Stimulated activated CD8-positive, alpha-beta memory T cell treated with anti-CD3 and anti-CD28 coated beads, Interleukin-7, amount 100 ng/mL, for 24 hours (primary cell): ENCODE measurements at regions not wholly inside any gene's neighbourhood (a gene's known extent, or its start where the extent isn't known, plus 50 kb on each side); places are given as distances from the start of the nearest gene placed in this dataset.

Experiments used
- DNase-seq: peaks from one replicate; pipeline ENCODE4 v3.0.0-alpha.2; 2020; ENCODE audit warnings: low read depth

GRCh38 chr5:138665261-138665660, 88.0 kb upstream of the CTNNA1 start:
- DNase-seq, result no peak

- no peak for DNase-seq
Observed at GRCh38 chr5:138664276-138664943, 88.8 kb upstream of the CTNNA1 start.

- no peak for DNase-seq
Observed at GRCh38 chr5:138663561-138663960, 88.4 kb upstream of the HSPA9 start.

DNA sequence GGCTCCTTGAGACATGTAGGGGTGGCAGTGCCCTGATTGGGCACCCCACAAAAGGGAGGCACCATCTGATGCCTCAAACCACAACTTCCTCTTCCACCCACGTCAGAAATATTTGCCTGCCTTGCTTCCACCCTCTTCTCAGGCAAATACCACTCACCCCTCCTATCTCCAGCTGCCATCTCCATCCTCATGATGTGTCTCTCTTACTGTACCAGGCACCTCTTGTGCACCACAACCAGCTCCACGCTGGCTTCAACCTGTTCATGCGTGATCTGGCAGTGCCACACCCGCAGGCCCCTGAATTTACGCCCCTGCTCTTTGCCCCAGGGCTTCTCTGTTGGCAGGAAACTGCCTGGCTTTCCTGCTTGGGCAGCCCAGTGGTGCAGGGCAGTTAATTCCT, 87.8 kb upstream of the HSPA9 start:
- no peak for DNase-seq

DNA sequence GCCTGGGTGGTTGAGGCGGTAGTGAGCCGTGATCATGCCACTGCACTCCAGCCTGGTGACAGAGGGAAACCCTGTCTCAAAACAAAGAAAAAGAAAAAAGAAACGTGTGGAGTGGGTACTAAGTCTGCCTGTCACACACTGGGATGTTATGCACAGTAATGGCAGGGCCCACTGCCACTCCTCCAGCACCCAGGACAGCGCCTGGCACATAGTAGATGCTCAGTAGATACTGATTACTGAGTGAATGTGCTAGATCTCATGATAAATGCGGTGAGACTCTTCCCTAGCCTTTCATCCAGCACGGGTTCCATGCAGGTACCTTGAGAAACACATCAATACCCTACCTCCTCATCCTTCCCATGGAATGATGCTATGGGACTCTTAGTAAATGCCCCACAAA, 87.4 kb upstream of the HSPA9 start:
- DNase-seq, result no peak

- no peak for DNase-seq
Observed at GRCh38 chr5:138661991-138662434, 86.8 kb upstream of the HSPA9 start.

DNA sequence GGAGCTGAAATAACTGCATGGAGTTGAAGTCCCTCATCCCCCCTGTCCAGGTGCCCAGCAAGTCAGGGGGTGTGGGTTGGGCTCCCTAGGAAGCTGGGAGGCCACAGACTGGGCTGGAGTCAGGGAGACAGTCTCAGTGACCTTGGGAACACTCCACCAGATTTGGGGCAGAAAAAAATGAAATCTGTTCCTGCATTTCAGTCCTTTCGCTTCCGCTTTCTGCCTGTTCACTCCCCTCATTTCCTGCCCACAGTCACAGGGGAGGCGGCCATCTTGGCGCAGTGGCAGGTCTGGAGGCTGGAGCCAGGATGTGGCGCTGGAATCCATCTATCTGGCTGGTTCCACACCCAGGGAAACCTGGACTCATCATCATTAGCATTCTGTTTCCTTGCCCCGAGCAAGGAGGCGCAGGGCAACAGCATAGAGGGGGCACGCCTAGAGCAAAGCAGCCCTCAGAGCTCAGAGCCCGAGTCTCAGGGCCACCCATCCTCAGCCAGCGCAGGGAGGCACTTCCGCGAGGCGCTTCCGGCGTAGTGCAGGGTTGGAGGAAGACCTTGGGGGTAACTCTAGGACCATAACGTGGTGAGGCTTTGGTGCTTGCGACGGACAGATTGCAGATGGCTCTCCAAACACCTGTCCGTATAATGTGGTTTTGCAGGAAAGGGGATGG, 86.2 kb upstream of the HSPA9 start:
- no peak for DNase-seq

DNA sequence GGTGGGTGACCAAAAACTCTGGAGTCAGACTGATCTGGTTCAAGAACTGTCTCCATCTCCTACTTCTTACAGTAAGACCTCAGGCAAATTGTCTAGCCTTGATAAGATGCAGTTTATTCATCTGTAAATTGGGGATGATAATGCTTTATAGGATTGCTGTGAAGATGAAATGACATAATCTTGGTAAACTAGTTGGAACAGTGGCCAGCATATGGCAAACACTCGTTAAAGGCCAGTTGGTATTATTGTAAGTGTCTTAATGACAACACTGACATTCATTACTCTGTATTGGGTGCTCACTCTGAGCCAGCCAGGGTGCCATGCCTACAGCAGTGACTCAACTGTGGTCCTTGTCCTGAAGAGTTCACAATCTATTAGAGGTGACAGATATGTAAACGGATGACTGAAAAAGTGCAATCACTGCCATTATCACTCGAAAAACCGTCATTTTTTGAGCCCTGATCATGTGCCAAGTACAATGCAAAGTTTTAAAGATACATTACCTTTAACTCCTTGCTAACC, 84.9 kb upstream of the HSPA9 start:
- DNase-seq, result no peak

- DNase-seq, result no peak
Observed at GRCh38 chr5:138659561-138659960, 84.4 kb upstream of the HSPA9 start.

DNA sequence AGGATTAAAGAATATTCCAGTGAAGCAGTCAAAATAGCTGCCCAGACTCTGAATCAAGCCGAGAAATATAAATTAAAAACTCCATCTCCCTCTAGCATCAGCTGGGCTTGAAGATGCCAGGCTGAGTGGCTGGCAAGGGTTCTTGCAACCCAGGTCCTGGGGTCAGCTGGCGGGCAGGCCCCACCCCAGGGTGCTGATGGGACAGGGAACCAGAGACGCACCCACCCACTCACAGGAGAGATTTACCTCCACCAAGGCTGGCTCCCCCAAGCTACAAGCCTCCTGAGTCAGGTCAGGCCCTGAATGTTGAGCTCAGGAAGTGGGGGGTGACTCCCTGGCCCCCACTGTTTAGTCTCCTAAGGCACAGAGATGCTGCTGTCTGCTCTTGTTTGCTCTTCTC, 83.9 kb upstream of the HSPA9 start:
- DNase-seq, result no peak

DNA sequence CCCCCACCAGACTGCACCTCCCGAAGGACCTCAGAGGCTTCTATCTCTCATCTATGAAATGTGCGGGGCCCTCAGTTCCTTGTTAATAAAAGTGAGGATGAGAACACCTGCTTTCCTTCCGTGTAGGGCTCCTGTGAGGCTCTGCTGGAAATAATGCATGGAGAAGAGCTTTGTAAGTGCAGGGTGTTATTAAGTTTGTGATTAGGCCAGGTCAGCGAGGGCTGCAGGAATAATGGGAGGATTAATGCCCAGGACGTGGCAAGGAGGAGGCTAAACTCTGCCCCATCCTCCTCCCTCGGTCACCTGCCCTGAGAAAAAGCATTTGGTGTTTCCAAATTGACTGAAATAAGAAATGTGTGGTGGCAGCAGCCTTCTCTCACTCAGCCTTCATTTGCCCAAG, 83.5 kb upstream of the HSPA9 start:
- no peak for DNase-seq

- DNase-seq, result no peak
Observed at GRCh38 chr5:138657360-138657759, 82.2 kb upstream of the HSPA9 start.

GRCh38 chr5:138656916-138657315, 81.7 kb upstream of the HSPA9 start:
- DNase-seq, result no peak

DNA sequence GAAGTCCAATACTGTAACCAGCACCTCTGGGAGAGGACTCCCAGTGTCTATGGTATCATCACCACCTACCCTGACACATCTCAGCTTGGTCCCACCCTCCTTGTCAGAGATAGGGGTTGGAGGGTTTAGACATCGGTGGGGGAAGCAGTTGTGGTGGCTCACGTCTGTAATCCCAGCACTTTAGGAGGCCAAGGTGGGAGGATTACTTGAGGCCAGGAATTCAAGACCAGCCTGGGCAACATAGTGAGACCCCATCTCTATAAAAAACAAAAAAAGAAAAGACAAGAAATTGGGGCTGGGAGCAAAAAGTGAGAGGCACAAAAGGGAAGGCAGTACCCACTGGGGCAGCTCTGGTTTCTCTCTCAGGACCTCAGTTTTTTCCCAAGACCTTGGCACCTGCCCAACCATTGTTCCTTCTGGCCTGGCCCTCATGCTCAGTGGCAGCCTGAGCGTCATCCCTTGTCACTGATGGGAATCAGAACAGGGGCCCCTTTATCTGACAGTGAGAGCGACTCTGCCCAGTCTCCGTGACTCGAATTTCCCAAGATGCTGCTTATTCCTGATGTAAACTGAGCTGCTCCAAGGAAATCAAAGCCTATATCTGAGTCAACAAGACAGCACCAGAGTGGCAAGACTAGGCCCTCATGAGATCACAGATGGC, 80.5 kb upstream of the HSPA9 start:
- DNase-seq, result no peak

DNA sequence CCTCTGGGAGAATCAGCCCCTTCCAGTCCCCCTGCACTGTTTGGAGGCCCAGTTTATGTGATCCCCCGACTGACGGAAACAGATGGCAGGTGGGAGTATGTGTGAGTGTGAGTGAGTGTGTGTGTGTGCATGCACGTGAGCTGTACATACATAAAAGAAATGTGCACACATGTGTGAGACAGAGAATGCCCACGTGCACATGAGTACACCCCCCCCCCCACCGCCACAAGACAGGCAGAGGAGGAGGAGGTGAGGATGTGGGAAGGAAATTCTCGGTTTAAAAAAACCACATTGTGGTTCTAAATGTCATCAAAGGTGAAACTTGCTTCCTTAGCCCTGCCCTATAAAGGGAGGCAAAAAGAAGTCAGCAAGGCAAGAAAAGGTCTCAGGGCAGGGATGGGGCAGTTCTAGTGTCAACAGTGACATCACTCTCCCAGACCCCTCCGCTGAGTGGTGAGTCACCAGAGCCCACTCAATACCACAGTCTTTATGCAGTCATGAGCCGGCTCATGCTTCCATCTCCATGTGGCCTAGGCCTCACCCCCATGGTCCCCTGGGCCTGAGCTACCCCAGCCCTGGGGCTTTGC, 79.2 kb upstream of the HSPA9 start:
- DNase-seq, result peak; percentile 47

DNA sequence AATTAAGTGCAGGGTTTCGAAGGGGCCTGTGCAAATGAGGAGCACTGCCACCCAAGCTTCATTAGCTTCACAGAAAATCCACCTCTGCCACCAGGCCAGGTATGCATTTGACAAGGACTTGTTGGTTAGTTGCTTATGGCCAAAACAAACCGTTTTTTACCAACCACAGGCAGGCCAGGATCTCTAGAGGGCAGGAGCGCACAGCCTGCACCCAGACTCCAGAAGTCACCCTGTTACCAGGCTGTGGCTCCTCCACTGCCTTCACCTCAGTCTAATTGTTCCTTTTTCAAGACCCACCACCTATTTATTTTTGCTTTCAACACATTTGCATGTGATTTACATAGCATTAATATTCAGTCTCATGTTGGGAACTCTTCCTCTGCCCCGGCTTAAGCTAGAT, 78.3 kb upstream of the HSPA9 start:
- no peak for DNase-seq

- DNase-seq, result no peak
Observed at GRCh38 chr5:138651767-138652117, 76.5 kb upstream of the HSPA9 start.

GRCh38 chr5:138651058-138651766, 76.0 kb upstream of the HSPA9 start:
- DNase-seq, result no peak

DNA sequence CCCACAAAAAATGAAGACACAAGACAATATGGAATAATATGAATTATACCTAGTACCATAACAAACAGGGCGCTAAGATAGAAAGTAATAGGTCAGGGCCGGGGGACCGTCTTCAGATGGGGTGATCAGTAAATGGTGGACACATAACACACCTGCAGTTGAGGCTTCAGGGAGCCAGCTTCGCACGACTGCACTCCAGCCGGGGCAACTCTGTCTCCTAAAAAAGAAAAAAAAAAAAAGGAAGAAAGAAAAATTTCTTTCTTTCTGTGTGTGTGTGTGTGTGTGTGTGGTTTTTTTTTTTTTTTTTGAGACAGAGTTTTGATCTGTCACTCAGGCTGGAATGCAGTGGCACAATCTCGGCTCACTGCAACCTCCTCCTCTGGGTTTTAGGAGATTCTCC, 75.0 kb upstream of the HSPA9 start:
- DNase-seq, result no peak

- DNase-seq, result no peak
Observed at GRCh38 chr5:138649775-138650174, 74.6 kb upstream of the HSPA9 start.

DNA sequence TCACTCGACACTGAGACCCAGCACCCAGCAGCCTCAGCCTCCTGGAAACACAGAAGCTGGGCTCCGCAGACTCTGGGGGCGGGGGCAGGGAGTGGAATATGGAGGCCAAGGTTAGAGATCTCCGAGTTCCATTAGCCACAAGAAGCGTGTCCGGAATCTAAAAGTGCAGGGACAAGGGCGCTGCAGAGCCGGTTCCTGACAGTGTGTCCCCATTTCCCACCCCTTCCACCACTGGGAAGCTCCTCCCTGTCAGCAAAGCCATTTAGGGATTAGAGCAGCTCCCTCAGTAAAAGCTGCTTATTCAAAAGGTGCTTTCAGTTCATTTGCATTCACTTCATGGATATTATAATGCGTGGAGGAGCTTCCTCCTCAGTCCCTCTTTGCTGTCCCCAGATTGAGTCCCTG, 74.1 kb upstream of the HSPA9 start:
- no peak for DNase-seq

DNA sequence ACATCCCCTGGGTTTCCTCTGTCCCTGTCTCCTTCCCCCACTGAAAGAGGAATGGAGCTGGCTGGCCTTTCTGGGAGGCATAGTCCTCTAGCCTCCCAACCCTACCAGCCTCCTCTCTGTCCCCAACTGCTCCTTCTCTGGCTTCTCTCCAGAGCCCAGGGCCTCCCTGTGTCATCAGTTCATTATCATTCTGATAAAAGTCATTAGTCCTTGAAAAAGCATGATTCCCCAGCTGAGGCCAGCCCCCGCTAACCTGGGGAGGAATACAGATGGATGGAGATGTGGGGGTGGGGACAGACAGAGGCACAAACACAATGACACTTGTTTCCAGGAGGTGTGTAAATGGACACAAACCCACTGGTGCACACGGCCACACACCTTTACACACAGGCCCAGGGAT, 73.6 kb upstream of the HSPA9 start:
- DNase-seq, result no peak
